ENCODE measurements at regions not wholly inside any gene's neighbourhood (a gene's known extent, or its start where the extent isn't known, plus 50 kb on each side); places are given as distances from the start of the nearest gene placed in this dataset.
"Not testable (repeated sequence)": the region's sequence is repeated elsewhere in the genome, so short reads cannot be mapped to it uniquely, and the experiment has no call there.

GRCh38 chr4:1572964-1573720 is 111.0 kb downstream of the FAM53A start:
- DNase-seq (ENCODE audit: low spot score) = no peak

GRCh38 chr4:1572521-1572920 is 111.6 kb downstream of the FAM53A start:
- DNase-seq (ENCODE audit: low spot score) = no peak

- no peak for DNase-seq (ENCODE audit: low spot score)
Measured at GRCh38 chr4:1572010-1572385, 112.1 kb downstream of the FAM53A start.

- DNase-seq (ENCODE audit: low spot score) = no peak
Measured at GRCh38 chr4:1571165-1572009, 112.7 kb downstream of the FAM53A start.

GRCh38 chr4:1570291-1571164 is 113.6 kb downstream of the FAM53A start:
- no peak for DNase-seq (ENCODE audit: low spot score)

- DNase-seq (ENCODE audit: low spot score) = no peak
Measured at GRCh38 chr4:1569461-1570151, 114.5 kb downstream of the FAM53A start.

GRCh38 chr4:1568855-1569460 is 115.2 kb downstream of the FAM53A start:
- DNase-seq (ENCODE audit: low spot score) = no peak

- DNase-seq (ENCODE audit: low spot score) = no peak
Measured at GRCh38 chr4:1567808-1568581, 116.1 kb downstream of the FAM53A start.

- no peak for DNase-seq (ENCODE audit: low spot score)
Measured at GRCh38 chr4:1567519-1567807, 116.7 kb downstream of the FAM53A start.

- DNase-seq (ENCODE audit: low spot score) = no peak
Measured at GRCh38 chr4:1566838-1567518, 117.1 kb downstream of the FAM53A start.

- not testable (repeated sequence) for DNase-seq (ENCODE audit: low spot score)
Measured at GRCh38 chr4:1566301-1566837, 117.7 kb downstream of the FAM53A start.

GRCh38 chr4:1565598-1566295 is 118.4 kb downstream of the FAM53A start:
- no peak for DNase-seq (ENCODE audit: low spot score)

GRCh38 chr4:1564535-1565375 is 119.4 kb downstream of the FAM53A start:
- DNase-seq (ENCODE audit: low spot score) = no peak

- DNase-seq (ENCODE audit: low spot score) = no peak
Measured at GRCh38 chr4:1563768-1564485, 120.2 kb downstream of the FAM53A start.

GRCh38 chr4:1563241-1563640 is 120.9 kb downstream of the FAM53A start:
- DNase-seq (ENCODE audit: low spot score) = no peak

GRCh38 chr4:1562771-1563170 is 121.3 kb downstream of the FAM53A start:
- DNase-seq (ENCODE audit: low spot score) = no peak

GRCh38 chr4:1562371-1562770 is 121.7 kb downstream of the FAM53A start:
- DNase-seq (ENCODE audit: low spot score) = no peak
